Right lobe of liver (tissue), 4 donors: ENCODE measurements at regions not wholly inside any gene's neighbourhood (a gene's known extent, or its start where the extent isn't known, plus 50 kb on each side); places are given as distances from the start of the nearest gene placed in this dataset.

Source experiments
- POLR2A ChIP-seq: fragments of 450-650 bp; IDR thresholded peaks from one replicate; pipeline ENCODE4 v1.6.1; 2017; ENCODE audit warnings: antibody characterized with exemption, mild to moderate bottlenecking
- TF ChIP-seq, protein P1 (sequence below), 4 donors: fragments of 200-600 bp in 3 of 4; fragments of 450-650 bp in 1 of 4; IDR thresholded peaks; one replicate each; pipeline versions ENCODE4 v1.5.1 to v1.8.0; 2016 to 2022; ENCODE audit warnings: antibody characterized with exemption in 4 of 4, mild to moderate bottlenecking in 2 of 4
- donor health status: DM: no; HTN: no; CAD: no.
- donor health status: DM: no; HTN: no; CAD: no.
- donor health status: DM: no; HTN: yes; CAD: no.

DNA sequence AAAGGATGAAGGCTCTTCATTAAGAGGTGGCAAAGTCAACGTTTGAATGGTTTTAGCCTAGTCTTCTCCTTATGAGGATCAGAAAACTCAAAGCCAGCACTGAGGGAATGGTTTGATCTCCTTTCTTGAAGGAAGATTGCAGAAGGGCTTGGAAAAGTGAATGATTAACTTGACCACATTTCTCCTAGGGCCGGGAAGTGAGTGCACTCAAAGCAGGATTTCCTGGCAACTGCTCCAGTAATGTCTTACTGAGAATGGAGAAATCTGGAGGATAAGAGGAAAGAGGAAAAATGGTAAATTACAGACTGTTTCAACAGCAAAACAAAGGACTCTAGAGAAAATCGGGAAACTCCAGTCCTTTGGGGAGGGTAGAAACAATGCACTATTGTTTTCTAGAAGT is 189.0 kb upstream of the FOXA2 start:
- TF ChIP-seq, protein P1, sequence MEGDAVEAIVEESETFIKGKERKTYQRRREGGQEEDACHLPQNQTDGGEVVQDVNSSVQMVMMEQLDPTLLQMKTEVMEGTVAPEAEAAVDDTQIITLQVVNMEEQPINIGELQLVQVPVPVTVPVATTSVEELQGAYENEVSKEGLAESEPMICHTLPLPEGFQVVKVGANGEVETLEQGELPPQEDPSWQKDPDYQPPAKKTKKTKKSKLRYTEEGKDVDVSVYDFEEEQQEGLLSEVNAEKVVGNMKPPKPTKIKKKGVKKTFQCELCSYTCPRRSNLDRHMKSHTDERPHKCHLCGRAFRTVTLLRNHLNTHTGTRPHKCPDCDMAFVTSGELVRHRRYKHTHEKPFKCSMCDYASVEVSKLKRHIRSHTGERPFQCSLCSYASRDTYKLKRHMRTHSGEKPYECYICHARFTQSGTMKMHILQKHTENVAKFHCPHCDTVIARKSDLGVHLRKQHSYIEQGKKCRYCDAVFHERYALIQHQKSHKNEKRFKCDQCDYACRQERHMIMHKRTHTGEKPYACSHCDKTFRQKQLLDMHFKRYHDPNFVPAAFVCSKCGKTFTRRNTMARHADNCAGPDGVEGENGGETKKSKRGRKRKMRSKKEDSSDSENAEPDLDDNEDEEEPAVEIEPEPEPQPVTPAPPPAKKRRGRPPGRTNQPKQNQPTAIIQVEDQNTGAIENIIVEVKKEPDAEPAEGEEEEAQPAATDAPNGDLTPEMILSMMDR (IDR thresholded peaks at IDR 0.05), result no peak
- TF ChIP-seq POLR2A, result no peak
